Neuronal stem cell (in vitro differentiated cells): ENCODE measurements at regions not wholly inside any gene's neighbourhood (a gene's known extent, or its start where the extent isn't known, plus 50 kb on each side); places are given as distances from the start of the nearest gene placed in this dataset.

ENCODE experiments used
- DNase-seq: peaks from one replicate; pipeline ENCODE4 v3.0.0-alpha.2; 2013; ENCODE audit warnings: low spot score
- H2AFZ ChIP-seq: one replicate; pipeline ENCODE4 v1.6.1; 2013; ENCODE audit warnings: mild to moderate bottlenecking, low read length, inconsistent platforms
- H2AK5ac ChIP-seq: 2 replicates; pipeline ENCODE4 v1.6.1; 2013; ENCODE audit warnings: low read depth, mild to moderate bottlenecking, inconsistent platforms, low read length, moderate library complexity, mixed read lengths
- H2BK120ac ChIP-seq: 2 replicates; pipeline ENCODE4 v1.6.1; 2013; ENCODE audit warnings: low read depth, mild to moderate bottlenecking, inconsistent platforms, low read length, moderate library complexity, mixed read lengths
- H2BK12ac ChIP-seq: one replicate; pipeline ENCODE4 v1.6.1; 2013; ENCODE audit warnings: low read length, inconsistent platforms
- H2BK15ac ChIP-seq: 2 replicates; pipeline ENCODE4 v1.6.1; 2013; ENCODE audit warnings: mild to moderate bottlenecking, low read length, inconsistent platforms, mixed read lengths
- H2BK5ac ChIP-seq: one replicate; pipeline ENCODE4 v1.6.1; 2013; ENCODE audit warnings: inconsistent platforms, mild to moderate bottlenecking, low read length, moderate library complexity
- H3K14ac ChIP-seq: one replicate; pipeline ENCODE4 v1.6.1; 2013; ENCODE audit warnings: low read length, inconsistent platforms
- H3K18ac ChIP-seq: 2 replicates; pipeline ENCODE4 v1.6.1; 2013; ENCODE audit warnings: low read length, inconsistent platforms
- H3K23ac ChIP-seq: 2 replicates; pipeline ENCODE4 v1.6.1; 2013; ENCODE audit warnings: low read depth, mild to moderate bottlenecking, mixed read lengths, low read length, inconsistent platforms; ENCODE audit not compliant: poor library complexity
- H3K27ac ChIP-seq: replicated peaks from 3 replicates; pipeline ENCODE4 v1.5.1; 2013; ENCODE audit warnings: low read length, inconsistent platforms
- H3K27me3 ChIP-seq, 3 experiments: 2 replicates each; pipeline ENCODE4 v1.6.1; 2013; ENCODE audit warnings: low read length in 3 of 3, mild to moderate bottlenecking in 2 of 3, inconsistent platforms in 1 of 3, low read depth in 1 of 3, mixed read lengths in 1 of 3, moderate library complexity in 1 of 3; ENCODE audit not compliant: control insufficient read depth in 3 of 3, insufficient read depth in 3 of 3
- H3K36me3 ChIP-seq, 2 donors: replicated peaks in 1 of 2; 2 replicates each; pipeline ENCODE4 v1.6.1; 2013; ENCODE audit warnings: low read length in 2 of 2; ENCODE audit not compliant: control insufficient read depth in 2 of 2, insufficient read depth in 2 of 2
- H3K4ac ChIP-seq: 2 replicates; pipeline ENCODE4 v1.6.1; 2013; ENCODE audit warnings: inconsistent platforms, mild to moderate bottlenecking, low read length, moderate library complexity
- H3K4me1 ChIP-seq, 2 donors: 1 replicate in 1 of 2; 2 replicates in 1 of 2; pipeline ENCODE4 v1.6.1; 2013; ENCODE audit warnings: low read length in 2 of 2, low read depth in 1 of 2; ENCODE audit not compliant: control insufficient read depth in 2 of 2, insufficient read depth in 1 of 2
- H3K4me2 ChIP-seq: one replicate; pipeline ENCODE4 v1.6.1; 2013; ENCODE audit warnings: mild to moderate bottlenecking, low read length, inconsistent platforms; ENCODE audit not compliant: insufficient read depth, poor library complexity, severe bottlenecking
- H3K4me3 ChIP-seq, 2 donors: 2 replicates each; pipeline ENCODE4 v1.5.1; 2013; ENCODE audit warnings: low read length in 2 of 2, mild to moderate bottlenecking in 2 of 2, inconsistent platforms in 1 of 2, moderate library complexity in 1 of 2
- H3K79me1 ChIP-seq: one replicate; pipeline ENCODE4 v1.6.1; 2013; ENCODE audit warnings: low read depth, mild to moderate bottlenecking, inconsistent platforms, low read length, moderate library complexity
- H3K9ac ChIP-seq: one replicate; pipeline ENCODE4 v1.6.1; 2013; ENCODE audit warnings: mild to moderate bottlenecking, low read depth, low read length, inconsistent platforms; ENCODE audit not compliant: poor library complexity
- H3K9me3 ChIP-seq, 2 donors: replicated peaks in 1 of 2; 2 replicates each; pipeline versions ENCODE3 to v1.6.1; 2013; ENCODE audit warnings: low read length in 2 of 2, mild to moderate bottlenecking in 2 of 2, inconsistent platforms in 1 of 2, low read depth in 1 of 2, mixed read lengths in 1 of 2, moderate library complexity in 1 of 2; ENCODE audit not compliant: control insufficient read depth in 2 of 2, insufficient read depth in 1 of 2
- H4K8ac ChIP-seq: one replicate; pipeline ENCODE4 v1.6.1; 2013; ENCODE audit warnings: low read depth, mild to moderate bottlenecking, inconsistent platforms, low read length, moderate library complexity
- H4K91ac ChIP-seq: one replicate; pipeline ENCODE4 v1.6.1; 2013; ENCODE audit warnings: low read length, low read depth, mild to moderate bottlenecking, inconsistent platforms; ENCODE audit not compliant: poor library complexity
- WGBS, 2 donors: extraction: QIAGEN DNeasy Blood & Tissue Kit; methylation state at CpG; one replicate each; pipeline ENCODE4 v1.1.7; 2013; ENCODE audit warnings: missing lambda C conversion rate in 2 of 2, mixed read lengths in 1 of 2; ENCODE audit not compliant: insufficient read length in 2 of 2, insufficient replicate concordance in 1 of 2; ENCODE audit errors: extremely low coverage in 2 of 2; 5-methylcytosine and 5-hydroxymethylcytosine counted together

DNA sequence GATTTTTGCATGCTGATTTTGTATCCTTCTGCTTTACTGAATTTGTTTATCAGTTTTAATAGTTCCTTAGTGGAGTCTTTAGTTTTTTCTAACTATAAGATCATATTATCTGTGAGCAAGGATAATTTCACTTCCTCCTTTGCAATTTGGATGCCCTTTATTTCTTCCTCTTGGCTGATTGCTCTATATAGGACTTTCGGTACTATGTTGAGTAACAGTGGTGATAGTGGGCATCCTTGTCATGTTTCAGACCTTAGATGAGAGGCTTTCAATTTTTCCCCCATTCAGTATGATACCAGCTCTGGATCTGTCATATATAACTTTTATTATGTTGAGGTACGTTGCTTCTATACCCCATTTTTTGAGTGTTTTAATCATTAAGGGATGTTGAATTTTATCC lies 224.5 kb upstream of the CNTNAP4 start:
- no peak overlapping the region for H3K18ac ChIP-seq
- H2BK120ac ChIP-seq = no peak overlapping the region
- no peaks in the 10 kb centered on the region for H3K9me3 ChIP-seq
- H3K4ac ChIP-seq = no peak overlapping the region
- H3K4me2 ChIP-seq = no peak overlapping the region
- no peaks in the 10 kb centered on the region for H3K4me1 ChIP-seq
- no peaks in the 10 kb centered on the region for H3K79me1 ChIP-seq
- H3K23ac ChIP-seq = no peak overlapping the region
- no peak overlapping the region for H2AFZ ChIP-seq
- no peak overlapping the region for H2BK5ac ChIP-seq
- no peak overlapping the region for H3K9ac ChIP-seq
- no peak overlapping the region for H2BK12ac ChIP-seq
- no peak overlapping the region for H3K14ac ChIP-seq
- no CpG with 5 or more reads among the region's 2 CpGs for WGBS, 2 donors
- H2AK5ac ChIP-seq = no peak overlapping the region
- no peak overlapping the region for H3K4me3 ChIP-seq
- no peak overlapping the region for H3K27ac ChIP-seq
- H2BK15ac ChIP-seq = no peak overlapping the region
- no peaks in the 10 kb centered on the region for H3K27me3 ChIP-seq
- no peak overlapping the region for H4K91ac ChIP-seq
- no peak for DNase-seq
- no peaks in the 10 kb centered on the region for H3K36me3 ChIP-seq
- H4K8ac ChIP-seq = no peak overlapping the region

- Histone ChIP-seq H2AFZ (no peak overlapping the region), H3K23ac (no peak overlapping the region), H3K4ac (no peak overlapping the region), H2BK120ac (no peak overlapping the region), H3K9ac (no peak overlapping the region), H3K18ac (no peak overlapping the region), H4K8ac (no peak overlapping the region), H3K14ac (no peak overlapping the region), H3K4me2 (no peak overlapping the region), H2AK5ac (no peak overlapping the region), H3K4me3 (no peak overlapping the region), H3K9me3 (no peaks in the 10 kb centered on the region), H3K27ac (no peak overlapping the region), H3K79me1 (no peaks in the 10 kb centered on the region), H2BK5ac (no peak overlapping the region), H2BK12ac (no peak overlapping the region), H3K36me3 (no peaks in the 10 kb centered on the region), H3K4me1 (peaks cover 0 to 6% of the 10 kb centered on the region in 2 donors), H4K91ac (no peak overlapping the region), H3K27me3 (peaks cover 0 to 4% (median 0%) of the 10 kb centered on the region in 3 experiments), H2BK15ac (no peak overlapping the region)
- WGBS, 2 donors = no CpG with 5 or more reads among the region's 3 CpGs
- no peak for DNase-seq
Observed at GRCh38 chr16:76059186-76059585, 218.0 kb upstream of the CNTNAP4 start.

DNA sequence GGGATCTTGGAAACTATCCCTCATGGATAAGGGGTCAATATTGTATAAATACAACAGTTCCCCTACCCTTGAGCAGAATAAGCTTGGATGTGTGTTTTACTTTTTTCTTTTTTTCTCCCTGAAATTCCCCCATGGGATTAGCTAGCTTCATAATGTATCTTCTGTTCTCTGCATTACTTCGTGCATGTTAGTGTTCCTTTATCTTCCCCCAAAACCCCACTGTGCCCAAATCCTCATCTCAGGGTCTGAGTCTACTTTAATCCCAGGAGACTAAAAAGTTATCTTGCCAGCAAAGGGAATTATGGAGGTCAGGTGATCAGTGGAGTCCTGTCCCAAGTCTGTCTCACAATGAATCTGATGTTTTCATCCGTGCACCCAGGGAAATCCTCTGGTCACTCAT lies 217.5 kb upstream of the CNTNAP4 start:
- Histone ChIP-seq H3K79me1 (no peaks in the 10 kb centered on the region), H3K14ac (no peak overlapping the region), H2BK120ac (no peak overlapping the region), H3K4me3 (no peak overlapping the region), H4K8ac (no peak overlapping the region), H4K91ac (no peak overlapping the region), H3K18ac (no peak overlapping the region), H2BK12ac (no peak overlapping the region), H3K9me3 (no peaks in the 10 kb centered on the region), H2AK5ac (no peak overlapping the region), H2AFZ (no peak overlapping the region), H3K4ac (no peak overlapping the region), H3K36me3 (no peaks in the 10 kb centered on the region), H3K27ac (no peak overlapping the region), H3K9ac (no peak overlapping the region), H3K27me3 (peaks cover 0 to 4% (median 0%) of the 10 kb centered on the region in 3 experiments), H2BK5ac (no peak overlapping the region), H3K4me2 (no peak overlapping the region), H3K4me1 (peaks cover 0 to 6% of the 10 kb centered on the region in 2 donors), H2BK15ac (no peak overlapping the region), H3K23ac (no peak overlapping the region)
- WGBS, 2 donors = no CpG with 5 or more reads among the region's 2 CpGs
- DNase-seq = no peak

DNA sequence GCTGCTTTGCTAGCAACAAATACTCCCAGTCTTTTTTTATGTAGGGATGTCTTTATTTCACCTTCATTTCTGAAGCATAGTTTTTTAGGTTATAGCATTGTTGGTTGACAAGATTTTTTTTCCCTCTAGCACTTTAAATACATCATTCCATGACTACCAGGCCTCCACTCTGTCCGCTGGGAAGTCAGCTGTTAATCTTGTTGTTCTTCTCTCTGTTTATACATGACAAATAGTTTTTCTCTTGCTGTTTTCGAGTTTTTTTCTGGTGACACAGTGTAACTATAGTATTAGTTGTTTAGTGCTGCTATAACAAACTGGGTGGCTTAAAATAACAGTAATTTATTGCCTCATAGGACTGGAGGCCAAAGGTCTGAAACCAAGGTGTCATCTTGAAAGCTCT lies 205.5 kb upstream of the CNTNAP4 start:
- WGBS, 2 donors = no CpG with 5 or more reads among the region's 2 CpGs
- no peak overlapping the region for H2BK15ac ChIP-seq
- no peak overlapping the region for H3K14ac ChIP-seq
- H3K18ac ChIP-seq = no peak overlapping the region
- no peak overlapping the region for H2BK5ac ChIP-seq
- no peak overlapping the region for H2BK12ac ChIP-seq
- H3K4ac ChIP-seq = no peak overlapping the region
- H3K9ac ChIP-seq = no peak overlapping the region
- H4K8ac ChIP-seq = no peak overlapping the region
- no peak overlapping the region for H2AFZ ChIP-seq
- H2AK5ac ChIP-seq = no peak overlapping the region
- H3K4me3 ChIP-seq = no peak overlapping the region
- no peaks in the 10 kb centered on the region for H3K9me3 ChIP-seq
- H3K4me1 ChIP-seq = no peaks in the 10 kb centered on the region
- no peak overlapping the region for H4K91ac ChIP-seq
- DNase-seq = no peak
- H3K27ac ChIP-seq = no peak overlapping the region
- H3K27me3 ChIP-seq = no peaks in the 10 kb centered on the region
- no peaks in the 10 kb centered on the region for H3K79me1 ChIP-seq
- H3K4me2 ChIP-seq = no peak overlapping the region
- no peaks in the 10 kb centered on the region for H3K36me3 ChIP-seq
- H3K23ac ChIP-seq = no peak overlapping the region
- H2BK120ac ChIP-seq = no peak overlapping the region
